ENCODE measurements at regions not wholly inside any gene's neighbourhood (a gene's known extent, or its start where the extent isn't known, plus 50 kb on each side); places are given as distances from the start of the nearest gene placed in this dataset.

- H3K9me3 Mint-ChIP-seq (ENCODE audit: unreplicated experiment), result no peaks in the 10 kb centered on the region
- no peaks in the 10 kb centered on the region for H3K4me1 Mint-ChIP-seq (ENCODE audit: unreplicated experiment)
- no peak overlapping the region for H3K27ac Mint-ChIP-seq (ENCODE audit: unreplicated experiment)
- peaks cover 3% of the 10 kb centered on the region for H3K27me3 Mint-ChIP-seq (ENCODE audit: unreplicated experiment)
- H3K36me3 Mint-ChIP-seq (ENCODE audit: low read depth, unreplicated experiment), result no peaks in the 10 kb centered on the region
- no peak overlapping the region for H3K4me3 Mint-ChIP-seq (ENCODE audit: unreplicated experiment)
- TF ChIP-seq CTCF (IDR thresholded peaks at IDR 0.05; ENCODE audit: unreplicated experiment), result no peak
- no peak for DNase-seq (ENCODE audit: low spot score)
Observed at GRCh38 chr7:25706764-25707163, 445.2 kb upstream of the NFE2L3 start.

GRCh38 chr7:25707768-25708620 is 444.0 kb upstream of the NFE2L3 start:
- no peaks in the 10 kb centered on the region for H3K36me3 Mint-ChIP-seq (ENCODE audit: low read depth, unreplicated experiment)
- no peak overlapping the region for H3K4me3 Mint-ChIP-seq (ENCODE audit: unreplicated experiment)
- DNase-seq (ENCODE audit: low spot score), result no peak
- TF ChIP-seq CTCF (IDR thresholded peaks at IDR 0.05; ENCODE audit: unreplicated experiment), result no peak
- H3K4me1 Mint-ChIP-seq (ENCODE audit: unreplicated experiment), result no peaks in the 10 kb centered on the region
- H3K27me3 Mint-ChIP-seq (ENCODE audit: unreplicated experiment), result peaks cover 2% of the 10 kb centered on the region
- no peak overlapping the region for H3K27ac Mint-ChIP-seq (ENCODE audit: unreplicated experiment)
- no peaks in the 10 kb centered on the region for H3K9me3 Mint-ChIP-seq (ENCODE audit: unreplicated experiment)

GRCh38 chr7:25710959-25711358 is 441.0 kb upstream of the NFE2L3 start:
- Mint-ChIP-seq H3K27me3 (ENCODE audit: unreplicated experiment) (no peaks in the 10 kb centered on the region), H3K4me3 (ENCODE audit: unreplicated experiment) (no peak overlapping the region), H3K27ac (ENCODE audit: unreplicated experiment) (no peak overlapping the region), H3K36me3 (ENCODE audit: low read depth, unreplicated experiment) (no peaks in the 10 kb centered on the region), H3K9me3 (ENCODE audit: unreplicated experiment) (no peaks in the 10 kb centered on the region), H3K4me1 (ENCODE audit: unreplicated experiment) (no peaks in the 10 kb centered on the region)
- TF ChIP-seq CTCF (IDR thresholded peaks at IDR 0.05; ENCODE audit: unreplicated experiment), result no peak
- no peak for DNase-seq (ENCODE audit: low spot score)

- Mint-ChIP-seq H3K4me1 (ENCODE audit: unreplicated experiment) (no peaks in the 10 kb centered on the region), H3K9me3 (ENCODE audit: unreplicated experiment) (no peaks in the 10 kb centered on the region), H3K4me3 (ENCODE audit: unreplicated experiment) (no peak overlapping the region), H3K27ac (ENCODE audit: unreplicated experiment) (no peak overlapping the region), H3K27me3 (ENCODE audit: unreplicated experiment) (no peaks in the 10 kb centered on the region), H3K36me3 (ENCODE audit: low read depth, unreplicated experiment) (no peaks in the 10 kb centered on the region)
- no peak for TF ChIP-seq CTCF (IDR thresholded peaks at IDR 0.05; ENCODE audit: unreplicated experiment)
- no peak for DNase-seq (ENCODE audit: low spot score)
Observed at GRCh38 chr7:25711940-25712339, 440.1 kb upstream of the NFE2L3 start.

- Mint-ChIP-seq H3K36me3 (ENCODE audit: low read depth, unreplicated experiment) (no peaks in the 10 kb centered on the region), H3K4me1 (ENCODE audit: unreplicated experiment) (no peaks in the 10 kb centered on the region), H3K27me3 (ENCODE audit: unreplicated experiment) (no peaks in the 10 kb centered on the region), H3K4me3 (ENCODE audit: unreplicated experiment) (no peak overlapping the region), H3K9me3 (ENCODE audit: unreplicated experiment) (no peaks in the 10 kb centered on the region), H3K27ac (ENCODE audit: unreplicated experiment) (no peak overlapping the region)
- no peak for TF ChIP-seq CTCF (IDR thresholded peaks at IDR 0.05; ENCODE audit: unreplicated experiment)
- no peak for DNase-seq (ENCODE audit: low spot score)
Observed at GRCh38 chr7:25712500-25712899, 439.5 kb upstream of the NFE2L3 start.
